ENCODE measurements at regions not wholly inside any gene's neighbourhood (a gene's known extent, or its start where the extent isn't known, plus 50 kb on each side); places are given as distances from the start of the nearest gene placed in this dataset.

DNA sequence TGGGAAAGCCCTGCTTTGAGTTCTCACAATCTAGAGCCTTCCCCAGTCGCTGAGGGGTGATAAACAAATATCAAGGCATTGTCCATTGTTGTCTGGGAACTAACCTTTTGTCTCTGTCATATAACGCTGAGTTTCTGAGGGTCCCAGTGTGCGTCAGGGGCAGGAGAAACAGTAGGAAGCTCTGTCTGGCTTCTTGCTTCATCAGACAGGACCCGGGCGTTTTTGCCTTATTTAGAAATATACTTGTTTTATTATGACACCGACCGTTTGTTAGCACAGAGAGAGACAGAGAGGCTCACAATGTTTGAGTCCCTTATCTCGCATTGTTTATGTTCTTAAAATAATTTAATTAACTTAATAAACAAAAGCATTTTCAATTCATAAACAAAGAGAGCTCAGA, 204.9 kb upstream of the GAS1 start:
- no peak for DNase-seq
- TF ChIP-seq POLR2A (IDR thresholded peaks at IDR 0.05; ENCODE audit: low read length): no peak
- TF ChIP-seq GATA1 (IDR thresholded peaks at IDR 0.05; ENCODE audit: low read depth, low read length): no peak

- no peak for DNase-seq
- TF ChIP-seq GATA1 (IDR thresholded peaks at IDR 0.05; ENCODE audit: low read depth, low read length) (no peak), POLR2A (IDR thresholded peaks at IDR 0.05; ENCODE audit: low read length) (no peak)
Observed at GRCh38 chr9:87156247-87156646, 208.9 kb upstream of the GAS1 start.

DNA sequence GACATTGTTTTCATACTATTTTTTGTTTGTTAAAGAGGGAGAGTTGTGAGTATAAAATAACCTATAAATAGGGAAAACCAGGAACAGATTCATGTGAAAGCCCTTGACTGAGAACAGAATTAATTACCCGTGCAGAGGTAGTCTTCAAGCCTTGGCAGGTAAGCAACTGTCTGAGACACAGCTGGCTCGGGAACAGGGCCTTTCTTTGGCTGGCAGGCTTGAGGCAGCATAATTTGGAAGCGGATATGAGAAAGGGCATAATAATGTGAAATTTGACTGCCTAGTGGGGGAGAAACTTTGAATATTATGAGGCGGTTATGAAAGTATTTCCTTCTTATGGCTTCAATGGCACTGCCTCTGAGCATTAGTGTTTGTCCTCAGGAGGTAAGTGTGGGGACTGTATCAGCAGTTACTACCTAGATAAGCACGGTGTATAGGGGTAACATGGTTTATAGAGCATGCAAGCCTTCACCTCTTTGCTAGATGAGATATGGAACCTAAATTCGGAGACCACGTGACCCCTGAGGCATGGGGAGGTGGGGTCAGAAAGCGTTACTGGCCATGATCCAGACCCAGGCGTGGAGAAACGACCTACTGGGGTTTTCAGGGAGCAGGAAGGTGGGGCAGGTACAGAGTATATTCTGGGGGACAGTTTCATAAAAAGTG, 210.2 kb upstream of the GAS1 start:
- TF ChIP-seq POLR2A (IDR thresholded peaks at IDR 0.05; ENCODE audit: low read length): no peak
- TF ChIP-seq GATA1 (IDR thresholded peaks at IDR 0.05; ENCODE audit: low read depth, low read length): no peak
- DNase-seq: no peak

DNA sequence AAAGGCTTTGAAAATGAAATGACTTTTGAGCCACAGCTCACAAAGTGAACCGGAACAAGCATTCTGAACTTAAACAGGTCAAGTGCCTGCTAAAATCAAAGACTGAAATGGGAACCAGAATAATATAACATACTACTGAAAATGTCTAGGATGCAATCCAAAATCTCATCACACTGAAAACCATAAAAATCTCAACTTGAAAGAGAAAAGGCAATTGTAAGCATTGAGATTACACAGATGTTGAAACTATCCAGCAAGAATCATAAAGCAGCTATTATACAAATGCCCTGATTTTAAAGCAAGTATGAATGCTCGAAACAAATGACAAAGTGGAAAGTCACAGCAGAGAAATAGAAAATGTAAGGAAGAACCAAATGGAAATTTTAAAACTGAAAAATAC, 211.5 kb upstream of the GAS1 start:
- DNase-seq: no peak
- TF ChIP-seq GATA1 (IDR thresholded peaks at IDR 0.05; ENCODE audit: low read depth, low read length) (no peak), POLR2A (IDR thresholded peaks at IDR 0.05; ENCODE audit: low read length) (no peak)

DNA sequence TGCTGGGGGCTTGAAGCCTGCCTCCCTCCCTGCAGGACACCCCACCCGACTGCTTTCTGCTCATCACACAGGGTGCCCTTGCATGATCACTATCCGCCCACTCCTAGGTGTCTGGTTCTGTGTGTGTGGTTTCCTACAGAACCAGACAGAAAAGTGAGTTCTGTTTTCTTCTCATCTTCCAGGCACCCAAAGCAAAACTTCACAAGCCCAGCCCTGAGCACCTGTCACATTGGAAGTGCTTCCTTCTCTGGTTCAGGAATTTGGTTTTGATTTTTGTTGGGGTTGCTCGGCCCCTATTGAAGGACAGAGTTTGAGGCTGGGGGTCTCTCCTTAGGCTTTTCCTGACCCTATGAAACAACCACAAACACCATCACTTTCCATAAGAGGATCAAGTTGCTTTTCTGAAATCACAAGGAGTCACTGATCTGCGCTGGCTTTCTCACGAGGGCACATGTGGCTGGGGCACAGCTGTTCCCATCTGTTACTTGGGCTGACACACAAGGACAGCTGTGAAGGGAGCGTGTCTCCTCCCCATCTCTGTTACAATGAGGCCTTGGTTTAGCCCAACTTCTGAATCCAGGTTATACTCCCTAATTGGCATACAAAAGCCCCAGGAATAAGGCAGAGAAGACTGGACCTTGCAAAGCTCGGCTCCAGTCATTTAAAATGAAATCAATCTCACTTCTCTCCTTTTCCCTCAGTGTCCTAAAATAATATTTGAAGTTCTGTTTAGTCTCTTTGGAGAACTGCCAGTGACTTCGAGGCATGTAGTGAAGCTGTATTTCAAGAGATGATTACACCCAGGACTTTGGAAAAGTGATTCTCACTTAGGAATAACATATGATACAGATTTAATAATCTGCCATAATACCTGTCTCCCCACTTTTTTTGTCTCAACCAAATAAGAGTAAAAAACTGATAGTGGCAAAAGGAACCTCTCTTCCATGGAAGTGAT, 213.1 kb upstream of the GAS1 start:
- TF ChIP-seq GATA1 (IDR thresholded peaks at IDR 0.05; ENCODE audit: low read depth, low read length) (no peak), POLR2A (IDR thresholded peaks at IDR 0.05; ENCODE audit: low read length) (no peak)
- no peak for DNase-seq

DNA sequence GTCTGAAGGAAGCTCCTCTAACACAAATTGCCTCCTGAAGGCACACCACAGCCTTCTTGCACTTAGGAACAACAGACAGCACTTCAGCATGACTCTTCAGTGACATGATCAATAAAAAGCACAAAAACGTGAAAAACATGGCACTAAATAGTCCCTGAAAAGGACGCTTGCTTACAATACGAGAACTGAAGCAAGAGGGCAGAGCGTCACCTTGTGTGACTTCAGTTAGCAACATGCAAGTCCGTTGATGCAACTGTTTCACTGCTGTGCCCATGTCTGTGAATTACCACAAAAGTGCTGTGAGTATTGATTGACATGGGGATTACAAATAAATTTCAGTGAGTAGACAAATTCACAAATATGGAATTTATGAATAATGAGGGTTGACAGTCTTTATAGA, 219.9 kb upstream of the GAS1 start:
- no peak for TF ChIP-seq GATA1 (IDR thresholded peaks at IDR 0.05; ENCODE audit: low read depth, low read length)
- no peak for TF ChIP-seq POLR2A (IDR thresholded peaks at IDR 0.05; ENCODE audit: low read length)
- peak; percentile 2 to 9 for DNase-seq

DNA sequence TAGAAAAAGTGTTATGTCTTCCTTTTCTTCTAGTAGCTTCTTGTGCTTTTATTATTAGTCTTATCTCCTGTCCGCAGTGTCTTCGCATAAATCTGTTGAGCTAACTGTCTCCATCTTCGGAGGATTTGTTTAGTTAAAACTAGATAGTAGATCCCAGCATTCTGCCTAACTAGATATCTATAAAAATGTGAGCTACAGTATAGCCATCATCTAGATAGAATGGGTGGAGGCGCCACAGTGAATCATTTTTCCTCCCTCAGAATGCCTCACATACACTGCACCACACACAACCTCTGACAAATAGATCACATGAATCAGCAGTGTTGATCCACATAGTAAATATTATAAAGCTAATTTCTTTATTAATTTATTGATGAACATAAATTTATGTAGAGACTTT, 220.3 kb upstream of the GAS1 start:
- no peak for DNase-seq
- TF ChIP-seq POLR2A (IDR thresholded peaks at IDR 0.05; ENCODE audit: low read length): no peak
- TF ChIP-seq GATA1 (IDR thresholded peaks at IDR 0.05; ENCODE audit: low read depth, low read length): no peak

DNA sequence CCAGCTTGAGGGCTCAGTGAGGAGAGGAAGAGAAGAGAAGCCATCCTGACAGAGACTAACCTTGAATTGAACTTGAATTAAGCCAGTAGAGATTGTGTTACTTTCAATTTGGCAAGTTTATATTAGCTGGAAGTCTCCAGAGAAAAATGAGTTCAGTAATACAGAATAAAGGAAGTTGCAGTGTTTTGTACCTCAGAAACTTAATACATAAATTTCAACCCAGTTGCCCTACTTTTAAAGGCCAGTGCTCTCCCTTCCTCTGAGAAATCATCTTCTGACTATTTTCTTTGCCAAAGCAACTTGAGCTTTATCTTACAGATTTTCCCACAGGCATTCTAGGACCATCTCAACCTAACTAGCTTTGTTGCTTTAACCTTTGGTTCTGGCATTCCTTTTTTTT, 231.0 kb upstream of the GAS1 start:
- DNase-seq: no peak
- TF ChIP-seq POLR2A (IDR thresholded peaks at IDR 0.05; ENCODE audit: low read length): no peak
- TF ChIP-seq GATA1 (IDR thresholded peaks at IDR 0.05; ENCODE audit: low read depth, low read length): no peak

DNA sequence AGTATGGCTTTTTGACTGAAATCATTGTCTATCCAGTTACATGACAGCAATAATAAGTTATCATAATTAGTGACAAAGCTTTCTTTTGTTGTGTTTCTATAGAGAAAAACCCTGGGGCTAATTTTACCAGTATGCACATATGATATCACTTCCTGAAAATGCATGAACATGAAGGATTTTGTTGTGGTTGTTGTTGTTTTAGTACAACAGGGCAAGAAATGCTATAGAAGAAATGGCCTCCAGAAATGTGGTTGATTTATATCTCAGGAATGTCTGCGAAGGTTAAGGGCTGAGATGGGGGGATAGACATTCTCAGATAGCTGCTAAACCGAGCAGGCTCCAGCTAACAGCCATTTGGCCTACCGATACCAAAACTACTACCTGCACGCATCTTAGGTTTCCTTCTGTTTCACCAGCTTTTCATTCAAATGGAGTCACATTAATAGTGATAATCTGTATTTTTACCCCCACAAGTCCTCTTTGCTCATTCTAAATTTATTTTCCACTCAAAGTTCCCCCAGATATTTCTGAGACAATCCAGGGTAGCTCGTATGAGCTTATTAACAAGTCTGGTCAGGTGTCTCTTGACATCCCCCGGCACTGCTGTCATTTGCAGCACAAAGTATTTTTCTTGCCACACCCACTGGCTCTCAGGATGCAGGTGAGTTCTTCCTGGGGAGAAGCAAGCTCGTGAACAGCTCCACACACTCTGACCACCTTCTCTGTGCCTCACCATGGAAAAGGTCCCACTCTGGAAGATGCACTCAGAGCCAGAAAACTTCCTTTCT, 232.4 kb upstream of the GAS1 start:
- DNase-seq: peak; percentile 30 to 35
- no peak for TF ChIP-seq GATA1 (IDR thresholded peaks at IDR 0.05; ENCODE audit: low read depth, low read length)
- no peak for TF ChIP-seq POLR2A (IDR thresholded peaks at IDR 0.05; ENCODE audit: low read length)

- TF ChIP-seq POLR2A (IDR thresholded peaks at IDR 0.05; ENCODE audit: low read length) (no peak), GATA1 (IDR thresholded peaks at IDR 0.05; ENCODE audit: low read depth, low read length) (no peak)
- DNase-seq: peak; percentile 88 to 95
Observed at GRCh38 chr9:87180361-87180760, 233.1 kb upstream of the GAS1 start.

DNA sequence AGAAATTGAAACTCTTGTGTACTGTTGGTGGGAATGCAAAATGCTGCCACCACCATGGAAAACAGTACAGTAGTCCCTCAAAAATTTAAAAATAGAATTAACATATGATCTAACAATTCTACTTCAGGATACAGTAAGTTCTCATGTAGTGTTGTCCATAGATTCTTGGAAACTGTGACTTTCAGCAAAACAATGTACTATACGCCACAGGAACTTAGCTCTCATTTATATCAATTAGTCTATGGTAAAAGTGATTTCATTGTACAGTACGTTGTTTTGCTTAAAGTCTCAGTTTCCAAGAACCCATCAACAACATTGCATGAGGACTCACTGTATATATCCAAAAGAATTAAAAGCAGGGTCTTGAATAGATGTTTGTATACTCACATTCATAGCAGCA, 233.5 kb upstream of the GAS1 start:
- TF ChIP-seq POLR2A (IDR thresholded peaks at IDR 0.05; ENCODE audit: low read length) (no peak), GATA1 (IDR thresholded peaks at IDR 0.05; ENCODE audit: low read depth, low read length) (no peak)
- DNase-seq: no peak

GRCh38 chr9:87181670-87182069, 234.4 kb upstream of the GAS1 start:
- DNase-seq: peak; percentile 41 to 47
- TF ChIP-seq POLR2A (IDR thresholded peaks at IDR 0.05; ENCODE audit: low read length) (no peak), GATA1 (IDR thresholded peaks at IDR 0.05; ENCODE audit: low read depth, low read length) (no peak)

GRCh38 chr9:87184956-87185642, 237.8 kb upstream of the GAS1 start:
- TF ChIP-seq GATA1 (IDR thresholded peaks at IDR 0.05; ENCODE audit: low read depth, low read length) (no peak), POLR2A (IDR thresholded peaks at IDR 0.05; ENCODE audit: low read length) (no peak)
- no peak for DNase-seq
